Panc1 (cell line): ENCODE measurements at regions not wholly inside any gene's neighbourhood (a gene's known extent, or its start where the extent isn't known, plus 50 kb on each side); places are given as distances from the start of the nearest gene placed in this dataset.

Experiments used
- ATAC-seq: fragments of 200-7000 bp; cut with Tn5 transposase; 2 replicates; pipeline ENCODE4 v1.9.1; 2020; ENCODE audit warnings: mild to moderate bottlenecking, moderate library complexity
- BruUV-seq: library from RNA; stranded (reverse); fragments of 400-500 nt; replicated peaks from 2 replicates; lab custom pipeline; 2021; lab: Mats Ljungman, UMichigan
- CTCF ChIA-PET: fragments of 300-600 bp; sonication (Branson Sonifier 250); formaldehyde crosslinking; loops from one replicate; lab custom pipeline; 2022; ENCODE audit warnings: antibody characterized with exemption; lab: Charles Lee
- POLR2A ChIA-PET: fragments of 300-600 bp; sonication (Branson Sonifier 250); formaldehyde crosslinking; loops from one replicate; lab custom pipeline; 2022; ENCODE audit warnings: antibody characterized with exemption; lab: Charles Lee
- DNase-seq: peaks from one replicate; pipeline ENCODE4 v3.0.0-alpha.2; 2010; ENCODE audit warnings: low read depth, low spot score
- H3K27ac ChIP-seq: 2 replicates; pipeline ENCODE4 v1.5.1; 2011; ENCODE audit warnings: mild to moderate bottlenecking, low read length, inconsistent platforms
- H3K27me3 ChIP-seq: fragments of 200-500 bp; sonication (Bioruptor generic); 2 replicates; pipeline ENCODE4 v1.6.0; 2014; ENCODE audit warnings: low read length, inconsistent platforms; ENCODE audit not compliant: control insufficient read depth, insufficient read depth
- H3K36me3 ChIP-seq: fragments of 200-500 bp; sonication (Bioruptor generic); 2 replicates; pipeline ENCODE4 v1.5.1; 2014; ENCODE audit warnings: inconsistent platforms, mild to moderate bottlenecking, low read length, moderate library complexity; ENCODE audit not compliant: control insufficient read depth, insufficient read depth
- H3K4me1 ChIP-seq: 2 replicates; pipeline ENCODE4 v1.5.1; 2011; ENCODE audit warnings: inconsistent platforms, mild to moderate bottlenecking, low read length, moderate library complexity; ENCODE audit not compliant: control insufficient read depth, insufficient read depth
- H3K4me3 ChIP-seq, 2 experiments: 2 replicates each; pipeline ENCODE4 v1.5.1; 2011 to 2012; ENCODE audit warnings: low read depth in 2 of 2, low read length in 2 of 2, mild to moderate bottlenecking in 2 of 2, inconsistent platforms in 1 of 2, moderate library complexity in 1 of 2
- H3K9me3 ChIP-seq: fragments of 200-500 bp; sonication (Bioruptor generic); 2 replicates; pipeline ENCODE4 v1.5.1; 2014; ENCODE audit warnings: low read depth, mild to moderate bottlenecking, inconsistent platforms, low read length, moderate library complexity; ENCODE audit not compliant: control insufficient read depth, insufficient read depth
- POLR2AphosphoS5 ChIP-seq: IDR thresholded peaks from 2 replicates; pipeline ENCODE4 v1.6.1; 2012; ENCODE audit warnings: mild to moderate bottlenecking, low read depth, low read length, moderate library complexity
- SIN3A ChIP-seq: IDR thresholded peaks from 2 replicates; pipeline ENCODE4 v1.6.1; 2012; ENCODE audit warnings: low read depth, mild to moderate bottlenecking, low read length, moderate library complexity, borderline replicate concordance; ENCODE audit not compliant: insufficient read depth
- TCF7L2 ChIP-seq: IDR thresholded peaks from 2 replicates; pipeline ENCODE4 v1.6.1; 2011; ENCODE audit warnings: mild to moderate bottlenecking, low read depth, low read length, inconsistent platforms
- in situ Hi-C: cut with HindIII; loops from 2 replicates; pipeline ENCODE4 v1.10.0; 2016; ENCODE audit warnings: low sequenced_read_pairs, low pct_unique_long_range_greater_than_20kb
- intact Hi-C: fragments of 100-400 bp; cut with micrococcal nuclease; formaldehyde crosslinking; loops from one replicate; pipeline ENCODE4 v1.10.0; 2022; ENCODE audit not compliant: unreplicated experiment
- TF ChIP-seq, protein P1 (sequence below): fragments of 450-650 bp; IDR thresholded peaks from 2 replicates; pipeline ENCODE4 v1.5.1; 2017; ENCODE audit warnings: mild to moderate bottlenecking
- TF ChIP-seq, protein P2 (sequence below), 2 experiments: IDR thresholded peaks; 2 replicates each; pipeline ENCODE4 v1.6.1; 2011 to 2012; ENCODE audit warnings: low read depth in 2 of 2, control low read depth in 1 of 2, low read length in 1 of 2, mild to moderate bottlenecking in 1 of 2, moderate library complexity in 1 of 2; ENCODE audit not compliant: insufficient read depth in 1 of 2

GRCh38 chr13:90738881-90739280, 608.6 kb upstream of the MIR17HG start:
- CTCF ChIA-PET: no interaction called here
- POLR2A ChIA-PET: no interaction called here

GRCh38 chr13:90740099-90740498, 607.4 kb upstream of the MIR17HG start:
- ATAC-seq (no peak), DNase-seq (no peak)
- H3K27me3 ChIP-seq: no peaks in the 10 kb centered on the region
- no TSS peak for BruUV-seq
- in situ Hi-C loops (no loop called here), intact Hi-C loops (no loop called here)
- no peaks in the 10 kb centered on the region for H3K9me3 ChIP-seq
- POLR2A ChIA-PET: no interaction called here
- H3K4me3 ChIP-seq: no peak overlapping the region
- no peaks in the 10 kb centered on the region for H3K36me3 ChIP-seq
- CTCF ChIA-PET: no interaction called here
- no peak for TF ChIP-seq TCF7L2
- TF ChIP-seq, protein P1, sequence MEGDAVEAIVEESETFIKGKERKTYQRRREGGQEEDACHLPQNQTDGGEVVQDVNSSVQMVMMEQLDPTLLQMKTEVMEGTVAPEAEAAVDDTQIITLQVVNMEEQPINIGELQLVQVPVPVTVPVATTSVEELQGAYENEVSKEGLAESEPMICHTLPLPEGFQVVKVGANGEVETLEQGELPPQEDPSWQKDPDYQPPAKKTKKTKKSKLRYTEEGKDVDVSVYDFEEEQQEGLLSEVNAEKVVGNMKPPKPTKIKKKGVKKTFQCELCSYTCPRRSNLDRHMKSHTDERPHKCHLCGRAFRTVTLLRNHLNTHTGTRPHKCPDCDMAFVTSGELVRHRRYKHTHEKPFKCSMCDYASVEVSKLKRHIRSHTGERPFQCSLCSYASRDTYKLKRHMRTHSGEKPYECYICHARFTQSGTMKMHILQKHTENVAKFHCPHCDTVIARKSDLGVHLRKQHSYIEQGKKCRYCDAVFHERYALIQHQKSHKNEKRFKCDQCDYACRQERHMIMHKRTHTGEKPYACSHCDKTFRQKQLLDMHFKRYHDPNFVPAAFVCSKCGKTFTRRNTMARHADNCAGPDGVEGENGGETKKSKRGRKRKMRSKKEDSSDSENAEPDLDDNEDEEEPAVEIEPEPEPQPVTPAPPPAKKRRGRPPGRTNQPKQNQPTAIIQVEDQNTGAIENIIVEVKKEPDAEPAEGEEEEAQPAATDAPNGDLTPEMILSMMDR: no peak
- TF ChIP-seq POLR2AphosphoS5: no peak
- TF ChIP-seq, protein P2, sequence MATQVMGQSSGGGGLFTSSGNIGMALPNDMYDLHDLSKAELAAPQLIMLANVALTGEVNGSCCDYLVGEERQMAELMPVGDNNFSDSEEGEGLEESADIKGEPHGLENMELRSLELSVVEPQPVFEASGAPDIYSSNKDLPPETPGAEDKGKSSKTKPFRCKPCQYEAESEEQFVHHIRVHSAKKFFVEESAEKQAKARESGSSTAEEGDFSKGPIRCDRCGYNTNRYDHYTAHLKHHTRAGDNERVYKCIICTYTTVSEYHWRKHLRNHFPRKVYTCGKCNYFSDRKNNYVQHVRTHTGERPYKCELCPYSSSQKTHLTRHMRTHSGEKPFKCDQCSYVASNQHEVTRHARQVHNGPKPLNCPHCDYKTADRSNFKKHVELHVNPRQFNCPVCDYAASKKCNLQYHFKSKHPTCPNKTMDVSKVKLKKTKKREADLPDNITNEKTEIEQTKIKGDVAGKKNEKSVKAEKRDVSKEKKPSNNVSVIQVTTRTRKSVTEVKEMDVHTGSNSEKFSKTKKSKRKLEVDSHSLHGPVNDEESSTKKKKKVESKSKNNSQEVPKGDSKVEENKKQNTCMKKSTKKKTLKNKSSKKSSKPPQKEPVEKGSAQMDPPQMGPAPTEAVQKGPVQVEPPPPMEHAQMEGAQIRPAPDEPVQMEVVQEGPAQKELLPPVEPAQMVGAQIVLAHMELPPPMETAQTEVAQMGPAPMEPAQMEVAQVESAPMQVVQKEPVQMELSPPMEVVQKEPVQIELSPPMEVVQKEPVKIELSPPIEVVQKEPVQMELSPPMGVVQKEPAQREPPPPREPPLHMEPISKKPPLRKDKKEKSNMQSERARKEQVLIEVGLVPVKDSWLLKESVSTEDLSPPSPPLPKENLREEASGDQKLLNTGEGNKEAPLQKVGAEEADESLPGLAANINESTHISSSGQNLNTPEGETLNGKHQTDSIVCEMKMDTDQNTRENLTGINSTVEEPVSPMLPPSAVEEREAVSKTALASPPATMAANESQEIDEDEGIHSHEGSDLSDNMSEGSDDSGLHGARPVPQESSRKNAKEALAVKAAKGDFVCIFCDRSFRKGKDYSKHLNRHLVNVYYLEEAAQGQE (IDR thresholded peaks at IDR 0.05; ENCODE audit: insufficient read depth in 1 of 2, low read depth in 2 of 2, low read length in 1 of 2): no peak
- TF ChIP-seq SIN3A: no peak
- no peak overlapping the region for H3K27ac ChIP-seq
- H3K4me1 ChIP-seq: no peaks in the 10 kb centered on the region

More at GRCh38 chr13:90738881-90739280, 608.6 kb upstream of the MIR17HG start:
- Histone ChIP-seq H3K27ac (no peak overlapping the region), H3K27me3 (no peaks in the 10 kb centered on the region), H3K36me3 (no peaks in the 10 kb centered on the region), H3K9me3 (no peaks in the 10 kb centered on the region), H3K4me3 (no peak overlapping the region), H3K4me1 (no peaks in the 10 kb centered on the region)
- TF ChIP-seq SIN3A (no peak), TCF7L2 (no peak)
- in situ Hi-C loops: no loop called here
- intact Hi-C loops: no loop called here
- no TSS peak for BruUV-seq
- no peak for DNase-seq
- no peak for ATAC-seq

DNA sequence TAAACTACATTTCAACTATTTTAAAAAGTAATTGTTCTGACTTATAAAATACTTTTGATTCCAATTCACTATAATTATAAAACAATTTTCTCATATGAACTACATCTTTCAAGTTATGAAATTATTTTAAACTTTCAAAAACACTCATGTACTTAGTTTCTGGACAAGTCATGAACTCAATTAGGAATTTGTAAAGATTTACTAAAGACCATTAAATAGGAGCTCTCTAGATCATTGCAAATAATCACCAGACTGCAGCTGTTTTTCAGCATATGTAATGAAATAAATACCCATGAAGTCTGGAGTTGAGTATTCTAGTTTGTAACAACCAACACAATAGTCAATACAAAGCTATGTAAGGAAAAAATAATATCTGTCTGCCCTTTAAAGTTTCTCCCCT, 605.1 kb upstream of the MIR17HG start:
- no peaks in the 10 kb centered on the region for H3K4me1 ChIP-seq
- in situ Hi-C loops: no loop called here
- H3K4me3 ChIP-seq: no peak overlapping the region
- BruUV-seq: no TSS peak
- no peak overlapping the region for H3K27ac ChIP-seq
- intact Hi-C loops: no loop called here
- no peaks in the 10 kb centered on the region for H3K9me3 ChIP-seq
- TF ChIP-seq, protein P2 (IDR thresholded peaks at IDR 0.05; ENCODE audit: insufficient read depth in 1 of 2, low read depth in 2 of 2, low read length in 1 of 2): no peak
- no peak for TF ChIP-seq SIN3A
- TF ChIP-seq, protein P1: no peak
- no peak for TF ChIP-seq POLR2AphosphoS5
- TF ChIP-seq TCF7L2: no peak
- ChIA-PET POLR2A (no interaction called here), CTCF (no interaction called here)
- no peaks in the 10 kb centered on the region for H3K27me3 ChIP-seq
- DNase-seq (no peak), ATAC-seq (no peak)
- no peaks in the 10 kb centered on the region for H3K36me3 ChIP-seq
